Activated CD4-positive, alpha-beta memory T cell treated with anti-CD3 and anti-CD28 coated beads for 36 hours (primary cell): ENCODE measurements at regions not wholly inside any gene's neighbourhood (a gene's known extent, or its start where the extent isn't known, plus 50 kb on each side); places are given as distances from the start of the nearest gene placed in this dataset.

Source experiments
- CTCF ChIA-PET: fragments of 350-600 bp; sonication (Branson Sonifier 250); formaldehyde crosslinking; loops from one replicate; lab custom pipeline; 2021; ENCODE audit warnings: antibody characterized with exemption, inconsistent platforms; lab: Charles Lee
- POLR2A ChIA-PET: fragments of 350-600 bp; sonication (Branson Sonifier 250); formaldehyde crosslinking; loops from one replicate; lab custom pipeline; 2021; ENCODE audit warnings: antibody characterized with exemption; lab: Charles Lee
- DNase-seq: peaks from one replicate; pipeline ENCODE4 v3.0.0-alpha.2; 2020
- H3K27ac Mint-ChIP-seq: one replicate; pipeline ENCODE4 v1.8.0; 2021; ENCODE audit warnings: mixed read lengths
- H3K27me3 Mint-ChIP-seq: one replicate; pipeline ENCODE4 v1.8.0; 2021; ENCODE audit warnings: mixed read lengths
- H3K36me3 Mint-ChIP-seq: one replicate; pipeline ENCODE4 v1.8.0; 2021; ENCODE audit warnings: mixed read lengths
- H3K4me1 Mint-ChIP-seq: one replicate; pipeline ENCODE4 v1.8.0; 2021; ENCODE audit warnings: low read depth, mixed read lengths
- H3K4me3 Mint-ChIP-seq: one replicate; pipeline ENCODE4 v1.8.0; 2021; ENCODE audit warnings: mild to moderate bottlenecking, mixed read lengths
- H3K9me3 Mint-ChIP-seq: one replicate; pipeline ENCODE4 v1.8.0; 2021; ENCODE audit warnings: mixed read lengths
- intact Hi-C: fragments of 100-400 bp; cut with micrococcal nuclease; formaldehyde crosslinking; loops from one replicate; pipeline ENCODE4 v1.15.1; 2023

GRCh38 chr6:166744223-166745134, 117.4 kb upstream of the RPS6KA2 start:
- Mint-ChIP-seq H3K9me3 (no peaks in the 10 kb centered on the region), H3K27me3 (no peaks in the 10 kb centered on the region), H3K27ac (no peak overlapping the region), H3K4me1 (no peaks in the 10 kb centered on the region), H3K4me3 (no peak overlapping the region), H3K36me3 (no peaks in the 10 kb centered on the region)
- ChIA-PET CTCF (no interaction called here), POLR2A (no interaction called here)
- no peak for DNase-seq
- intact Hi-C loops = no loop called here

DNA sequence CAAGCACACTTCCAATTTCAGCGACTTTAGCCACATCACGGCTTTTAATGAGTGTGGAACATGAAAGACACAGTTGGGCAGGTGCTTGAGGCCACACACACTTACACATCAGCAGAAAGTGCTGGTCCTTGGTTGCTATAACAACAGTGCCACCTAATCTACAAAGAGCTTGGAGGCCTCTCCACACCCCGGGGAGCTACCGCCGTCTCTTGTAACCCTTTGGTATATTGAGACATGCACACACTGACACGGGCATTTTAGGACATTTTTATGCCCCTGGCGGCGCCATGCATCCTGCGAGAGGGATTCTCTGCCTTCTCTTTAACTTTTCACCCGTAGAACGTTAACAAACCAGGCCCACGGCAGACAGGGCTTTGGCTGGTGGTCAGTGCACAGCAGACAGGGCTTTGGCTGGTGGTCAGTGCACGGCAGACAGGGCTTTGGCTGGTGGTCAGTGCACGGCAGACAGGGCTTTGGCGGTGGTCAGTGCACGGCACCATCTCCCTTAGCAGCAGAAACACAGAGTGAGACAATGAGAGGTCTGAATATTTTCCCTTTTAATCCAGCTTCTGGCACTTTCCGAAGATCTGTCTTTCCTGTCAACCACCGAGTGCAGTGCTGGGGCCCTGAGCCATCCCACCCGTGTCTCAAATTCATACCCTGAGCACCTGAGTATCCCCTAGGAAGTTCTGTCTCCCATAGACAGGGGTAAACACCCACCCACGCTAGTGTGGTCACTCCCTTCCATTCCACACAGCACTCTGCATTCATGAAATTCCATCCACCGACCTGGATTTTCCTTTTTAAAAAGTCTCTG, 116.6 kb upstream of the RPS6KA2 start:
- ChIA-PET CTCF (no interaction called here), POLR2A (no interaction called here)

GRCh38 chr6:166742981-166743380, 115.9 kb upstream of the RPS6KA2 start:
- no peaks in the 10 kb centered on the region for H3K4me1 Mint-ChIP-seq
- no peak overlapping the region for H3K4me3 Mint-ChIP-seq
- POLR2A ChIA-PET = no interaction called here
- H3K27ac Mint-ChIP-seq = no peak overlapping the region
- no peak for DNase-seq
- no peaks in the 10 kb centered on the region for H3K27me3 Mint-ChIP-seq
- intact Hi-C loops = no loop called here
- H3K9me3 Mint-ChIP-seq = no peaks in the 10 kb centered on the region
- H3K36me3 Mint-ChIP-seq = no peaks in the 10 kb centered on the region
- CTCF ChIA-PET = interaction anchor here (0.9 kb wide), 1 partner anchor 33 kb away, joined by 3 read pairs; no protein-coding TSS in a partner anchor

More for the DNA sequence above, 116.6 kb upstream of the RPS6KA2 start:
- Mint-ChIP-seq H3K36me3 (no peaks in the 10 kb centered on the region), H3K4me1 (no peaks in the 10 kb centered on the region), H3K27ac (no peak overlapping the region), H3K4me3 (no peak overlapping the region), H3K9me3 (no peaks in the 10 kb centered on the region), H3K27me3 (no peaks in the 10 kb centered on the region)
- intact Hi-C loops = no loop called here
- DNase-seq = no peak

GRCh38 chr6:166739976-166740318, 112.9 kb upstream of the RPS6KA2 start:
- POLR2A ChIA-PET = no interaction called here
- intact Hi-C loops = no loop called here
- no peaks in the 10 kb centered on the region for H3K27me3 Mint-ChIP-seq

DNA sequence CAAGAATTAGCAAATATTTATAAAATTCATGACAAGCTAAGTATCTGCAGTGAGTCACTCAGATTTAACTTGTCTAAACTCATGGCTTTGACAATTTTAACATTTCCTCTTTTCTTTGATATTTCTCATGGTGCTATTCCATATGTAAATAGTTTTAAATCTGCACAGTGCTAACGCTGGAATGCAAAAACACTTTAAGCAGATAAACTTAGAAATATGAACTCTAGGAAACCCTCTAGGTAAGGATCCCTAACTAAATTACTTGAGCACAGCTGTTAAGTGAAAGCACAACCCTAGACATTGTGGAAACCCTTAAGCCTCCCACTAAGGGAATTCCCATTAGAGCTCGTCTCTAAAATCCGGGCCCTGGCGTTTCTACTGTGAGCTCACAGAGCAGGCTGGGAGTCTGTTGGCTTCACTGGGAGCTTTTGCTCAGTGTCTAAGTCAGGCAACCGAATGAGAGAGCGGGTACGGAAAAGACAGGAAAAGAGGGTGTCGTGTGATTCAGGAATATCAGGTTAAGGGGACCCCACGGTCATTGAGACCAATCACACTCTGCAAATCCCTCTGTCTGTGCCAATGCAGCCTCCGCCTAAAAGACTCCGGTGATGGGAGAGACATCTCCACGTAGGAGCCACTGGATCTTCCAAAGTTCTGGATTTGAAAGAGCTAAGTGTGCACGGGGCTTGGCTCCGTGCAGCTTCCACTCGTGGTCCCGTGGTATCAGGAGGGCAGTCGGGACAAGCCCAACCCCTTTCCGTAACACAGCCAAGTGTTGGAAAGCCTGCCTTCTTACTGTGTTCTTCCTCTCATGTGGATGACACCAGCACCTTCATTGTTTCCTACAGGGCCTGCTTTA, 112.3 kb upstream of the RPS6KA2 start:
- H3K36me3 Mint-ChIP-seq = no peaks in the 10 kb centered on the region
- POLR2A ChIA-PET = no interaction called here
- no peak for DNase-seq
- H3K4me1 Mint-ChIP-seq = no peaks in the 10 kb centered on the region
- CTCF ChIA-PET = interaction anchor here (2.0 kb wide), 1 partner anchor 36 kb away, joined by 7 read pairs; no protein-coding TSS in a partner anchor
- H3K27ac Mint-ChIP-seq = no peak overlapping the region
- no peaks in the 10 kb centered on the region for H3K27me3 Mint-ChIP-seq
- intact Hi-C loops = no loop called here
- H3K4me3 Mint-ChIP-seq = no peak overlapping the region
- no peaks in the 10 kb centered on the region for H3K9me3 Mint-ChIP-seq

More at GRCh38 chr6:166739976-166740318, 112.9 kb upstream of the RPS6KA2 start:
- H3K27ac Mint-ChIP-seq = no peak overlapping the region
- H3K4me3 Mint-ChIP-seq = no peak overlapping the region
- DNase-seq = no peak
- CTCF ChIA-PET = interaction anchor here (2.0 kb wide), 1 partner anchor 35 kb away, joined by 7 read pairs; no protein-coding TSS in a partner anchor
- H3K36me3 Mint-ChIP-seq = no peaks in the 10 kb centered on the region
- no peaks in the 10 kb centered on the region for H3K4me1 Mint-ChIP-seq
- no peaks in the 10 kb centered on the region for H3K9me3 Mint-ChIP-seq

DNA sequence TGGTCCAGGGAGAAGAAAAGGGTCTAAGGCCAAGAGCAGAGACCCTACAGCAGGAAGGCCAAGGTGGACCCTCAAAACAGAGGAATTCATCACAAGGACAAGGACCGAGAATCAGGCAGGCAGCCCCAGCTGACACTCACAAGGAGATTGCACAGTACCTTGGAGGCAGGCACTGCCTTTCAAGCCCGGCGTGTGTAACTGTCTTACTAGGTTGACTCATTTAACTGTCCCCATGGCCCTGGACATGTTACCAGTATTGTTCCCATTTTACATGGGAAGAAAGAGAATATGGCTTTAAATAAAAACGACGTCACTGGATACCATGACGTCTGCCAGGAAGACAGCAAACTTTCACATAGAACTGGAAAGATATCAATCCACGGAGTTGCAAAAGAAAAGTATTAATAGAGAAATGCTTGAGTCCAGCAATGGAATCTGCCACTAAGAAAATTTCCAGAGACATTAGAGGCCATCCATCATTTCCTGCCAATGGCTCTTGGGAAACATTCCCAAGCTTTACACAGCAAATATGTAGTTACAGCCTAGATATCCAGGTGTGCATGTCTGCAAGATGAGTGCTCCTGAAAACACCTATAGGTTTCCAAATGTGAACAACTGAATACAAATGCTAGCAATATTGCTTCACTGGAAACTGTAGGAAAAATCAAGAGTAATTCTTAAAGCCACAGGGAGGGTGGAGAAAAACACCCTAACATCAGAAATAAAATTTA, 111.5 kb upstream of the RPS6KA2 start:
- H3K4me1 Mint-ChIP-seq = no peaks in the 10 kb centered on the region
- POLR2A ChIA-PET = no interaction called here
- H3K27ac Mint-ChIP-seq = no peak overlapping the region

DNA sequence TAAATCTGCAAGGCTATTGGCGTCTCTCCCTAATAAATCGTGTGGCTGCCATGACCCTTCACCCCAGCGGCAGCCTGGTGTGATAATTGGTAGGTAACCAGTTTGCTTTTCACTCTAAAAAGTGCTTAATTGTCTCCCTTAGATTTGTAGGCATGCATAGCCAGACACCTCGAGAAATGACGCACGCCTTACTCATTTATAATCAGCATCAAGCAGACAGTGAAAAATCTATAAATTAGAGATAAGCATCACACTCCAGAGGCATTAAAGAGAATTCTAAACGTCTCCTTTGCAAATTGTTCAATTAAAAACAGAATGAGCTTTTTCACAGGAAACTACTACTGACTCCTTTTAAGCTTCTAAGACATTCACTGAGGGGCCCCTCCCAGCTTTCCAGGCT, 110.2 kb upstream of the RPS6KA2 start:
- ChIA-PET CTCF (no interaction called here), POLR2A (no interaction called here)
- no peak for DNase-seq
- no peaks in the 10 kb centered on the region for H3K27me3 Mint-ChIP-seq
- H3K9me3 Mint-ChIP-seq = no peaks in the 10 kb centered on the region
- no peaks in the 10 kb centered on the region for H3K4me1 Mint-ChIP-seq
- intact Hi-C loops = no loop called here
- H3K27ac Mint-ChIP-seq = no peak overlapping the region
- H3K36me3 Mint-ChIP-seq = no peaks in the 10 kb centered on the region
- H3K4me3 Mint-ChIP-seq = no peak overlapping the region

More for the DNA sequence above, 111.5 kb upstream of the RPS6KA2 start:
- no peak for DNase-seq
- no peaks in the 10 kb centered on the region for H3K9me3 Mint-ChIP-seq
- CTCF ChIA-PET = interaction anchor here (2.0 kb wide), 1 partner anchor 37 kb away, joined by 7 read pairs; no protein-coding TSS in a partner anchor
- H3K36me3 Mint-ChIP-seq = no peaks in the 10 kb centered on the region
- H3K4me3 Mint-ChIP-seq = no peak overlapping the region
- intact Hi-C loops = no loop called here
- no peaks in the 10 kb centered on the region for H3K27me3 Mint-ChIP-seq

DNA sequence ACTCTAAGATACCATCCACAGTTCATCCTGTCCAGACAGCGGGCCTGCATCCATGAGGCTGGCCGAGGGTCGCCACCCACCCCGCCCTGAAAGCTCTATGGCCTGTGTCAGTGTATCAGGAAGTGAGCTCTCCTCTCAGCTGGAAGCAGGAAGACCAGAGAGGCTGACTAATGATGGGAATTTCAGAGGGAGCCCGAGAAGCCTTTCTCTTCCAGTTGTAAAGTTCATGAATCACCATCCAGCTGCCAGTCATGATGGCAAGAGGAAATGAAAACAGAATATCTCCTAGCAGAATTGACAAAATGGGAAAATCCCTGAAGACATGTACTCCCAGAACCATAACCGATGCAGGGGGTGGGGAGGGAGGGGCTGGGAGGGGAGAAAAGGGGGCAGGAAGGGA, 109.6 kb upstream of the RPS6KA2 start:
- H3K9me3 Mint-ChIP-seq = no peaks in the 10 kb centered on the region
- intact Hi-C loops = no loop called here
- POLR2A ChIA-PET = no interaction called here
- H3K27me3 Mint-ChIP-seq = no peaks in the 10 kb centered on the region
- CTCF ChIA-PET = no interaction called here
- no peak overlapping the region for H3K4me3 Mint-ChIP-seq
- DNase-seq = no peak
- H3K27ac Mint-ChIP-seq = no peak overlapping the region
- no peaks in the 10 kb centered on the region for H3K36me3 Mint-ChIP-seq
- H3K4me1 Mint-ChIP-seq = no peaks in the 10 kb centered on the region

DNA sequence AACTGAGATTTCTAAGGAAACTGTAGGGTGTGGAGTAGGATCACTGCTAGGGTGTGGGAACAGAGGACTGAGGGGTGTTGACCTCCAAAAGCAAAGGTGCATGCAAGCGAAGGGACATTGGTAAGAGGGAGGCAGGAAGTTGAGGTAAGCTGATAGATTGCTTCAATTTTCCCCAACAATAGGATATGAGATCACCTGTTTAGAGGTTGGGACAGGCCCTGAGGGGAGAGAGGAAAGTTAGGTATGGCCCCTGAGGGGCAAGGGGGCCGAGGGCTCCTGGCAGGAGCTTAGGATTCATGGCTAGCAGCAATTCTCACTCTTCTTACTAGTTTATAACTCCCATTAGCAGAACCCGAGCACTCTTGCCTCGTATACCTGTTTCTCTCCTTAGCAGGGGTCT, 106.8 kb upstream of the RPS6KA2 start:
- H3K4me3 Mint-ChIP-seq = no peak overlapping the region
- ChIA-PET POLR2A (no interaction called here), CTCF (no interaction called here)
- H3K4me1 Mint-ChIP-seq = no peaks in the 10 kb centered on the region
- H3K36me3 Mint-ChIP-seq = no peaks in the 10 kb centered on the region
- H3K27ac Mint-ChIP-seq = no peak overlapping the region
- H3K27me3 Mint-ChIP-seq = no peaks in the 10 kb centered on the region
- H3K9me3 Mint-ChIP-seq = no peaks in the 10 kb centered on the region
- DNase-seq = no peak
- intact Hi-C loops = no loop called here

DNA sequence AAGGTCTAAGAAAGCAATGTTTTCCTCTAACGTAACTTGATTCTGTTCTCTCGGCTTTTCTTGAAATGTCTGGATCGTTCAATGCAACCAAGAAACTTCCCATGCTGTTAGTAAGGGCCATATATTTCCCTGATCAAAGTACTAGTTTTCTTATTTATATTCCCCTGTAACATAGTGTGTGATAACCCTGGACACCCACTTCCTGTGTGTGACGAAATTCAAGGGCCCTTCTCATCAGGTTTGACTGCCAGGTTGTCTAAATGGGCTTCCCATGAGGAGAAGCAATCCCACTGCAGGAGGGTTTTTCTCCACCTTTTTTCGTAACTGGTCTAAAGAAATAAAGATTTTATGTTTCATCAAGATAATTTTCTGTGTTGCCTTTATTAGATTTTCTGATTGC, 102.6 kb upstream of the RPS6KA2 start:
- H3K27ac Mint-ChIP-seq = no peak overlapping the region

GRCh38 chr6:166728884-166729530, 102.0 kb upstream of the RPS6KA2 start:
- POLR2A ChIA-PET = no interaction called here

More for the DNA sequence above, 102.6 kb upstream of the RPS6KA2 start:
- no peaks in the 10 kb centered on the region for H3K27me3 Mint-ChIP-seq
- POLR2A ChIA-PET = no interaction called here
- intact Hi-C loops = no loop called here
- CTCF ChIA-PET = no interaction called here
- no peak for DNase-seq
- no peaks in the 10 kb centered on the region for H3K9me3 Mint-ChIP-seq
- H3K4me3 Mint-ChIP-seq = no peak overlapping the region
- no peaks in the 10 kb centered on the region for H3K36me3 Mint-ChIP-seq
- H3K4me1 Mint-ChIP-seq = no peaks in the 10 kb centered on the region

More at GRCh38 chr6:166728884-166729530, 102.0 kb upstream of the RPS6KA2 start:
- H3K27me3 Mint-ChIP-seq = no peaks in the 10 kb centered on the region
- CTCF ChIA-PET = no interaction called here
- DNase-seq = no peak
- no peak overlapping the region for H3K4me3 Mint-ChIP-seq
- intact Hi-C loops = no loop called here
- H3K9me3 Mint-ChIP-seq = no peaks in the 10 kb centered on the region
- no peaks in the 10 kb centered on the region for H3K4me1 Mint-ChIP-seq
- no peaks in the 10 kb centered on the region for H3K36me3 Mint-ChIP-seq
- H3K27ac Mint-ChIP-seq = no peak overlapping the region
